ENCODE measurements at regions not wholly inside any gene's neighbourhood (a gene's known extent, or its start where the extent isn't known, plus 50 kb on each side); places are given as distances from the start of the nearest gene placed in this dataset.

DNA sequence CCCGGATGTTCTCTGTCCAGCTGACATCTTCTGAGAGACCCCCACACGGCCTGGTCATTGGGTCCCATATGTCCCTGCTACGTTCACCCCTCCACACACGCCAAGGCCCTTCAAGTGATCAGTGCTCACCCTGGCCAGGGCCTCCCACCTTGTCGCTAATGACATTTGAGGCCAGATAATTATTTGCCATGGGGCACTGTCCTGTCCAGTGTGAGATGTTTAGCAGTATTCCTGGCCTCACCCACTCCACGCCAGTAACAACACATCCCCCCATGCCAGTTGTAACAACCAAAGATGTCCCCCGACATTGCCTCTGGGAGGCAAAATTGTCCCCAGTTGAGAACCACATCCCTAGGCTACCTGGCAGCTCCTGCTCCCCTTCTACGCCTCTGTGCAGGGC, 49.9 kb upstream of the NANOS1 start:
- TF ChIP-seq, protein P1, sequence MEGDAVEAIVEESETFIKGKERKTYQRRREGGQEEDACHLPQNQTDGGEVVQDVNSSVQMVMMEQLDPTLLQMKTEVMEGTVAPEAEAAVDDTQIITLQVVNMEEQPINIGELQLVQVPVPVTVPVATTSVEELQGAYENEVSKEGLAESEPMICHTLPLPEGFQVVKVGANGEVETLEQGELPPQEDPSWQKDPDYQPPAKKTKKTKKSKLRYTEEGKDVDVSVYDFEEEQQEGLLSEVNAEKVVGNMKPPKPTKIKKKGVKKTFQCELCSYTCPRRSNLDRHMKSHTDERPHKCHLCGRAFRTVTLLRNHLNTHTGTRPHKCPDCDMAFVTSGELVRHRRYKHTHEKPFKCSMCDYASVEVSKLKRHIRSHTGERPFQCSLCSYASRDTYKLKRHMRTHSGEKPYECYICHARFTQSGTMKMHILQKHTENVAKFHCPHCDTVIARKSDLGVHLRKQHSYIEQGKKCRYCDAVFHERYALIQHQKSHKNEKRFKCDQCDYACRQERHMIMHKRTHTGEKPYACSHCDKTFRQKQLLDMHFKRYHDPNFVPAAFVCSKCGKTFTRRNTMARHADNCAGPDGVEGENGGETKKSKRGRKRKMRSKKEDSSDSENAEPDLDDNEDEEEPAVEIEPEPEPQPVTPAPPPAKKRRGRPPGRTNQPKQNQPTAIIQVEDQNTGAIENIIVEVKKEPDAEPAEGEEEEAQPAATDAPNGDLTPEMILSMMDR (IDR thresholded peaks at IDR 0.05; ENCODE audit: low read depth, low read length, missing input control), result no peak
- TF ChIP-seq JUND (IDR thresholded peaks at IDR 0.05) (no peak), ZBTB33 (IDR thresholded peaks at IDR 0.05) (no peak)
- TF ChIP-seq, protein P2, sequence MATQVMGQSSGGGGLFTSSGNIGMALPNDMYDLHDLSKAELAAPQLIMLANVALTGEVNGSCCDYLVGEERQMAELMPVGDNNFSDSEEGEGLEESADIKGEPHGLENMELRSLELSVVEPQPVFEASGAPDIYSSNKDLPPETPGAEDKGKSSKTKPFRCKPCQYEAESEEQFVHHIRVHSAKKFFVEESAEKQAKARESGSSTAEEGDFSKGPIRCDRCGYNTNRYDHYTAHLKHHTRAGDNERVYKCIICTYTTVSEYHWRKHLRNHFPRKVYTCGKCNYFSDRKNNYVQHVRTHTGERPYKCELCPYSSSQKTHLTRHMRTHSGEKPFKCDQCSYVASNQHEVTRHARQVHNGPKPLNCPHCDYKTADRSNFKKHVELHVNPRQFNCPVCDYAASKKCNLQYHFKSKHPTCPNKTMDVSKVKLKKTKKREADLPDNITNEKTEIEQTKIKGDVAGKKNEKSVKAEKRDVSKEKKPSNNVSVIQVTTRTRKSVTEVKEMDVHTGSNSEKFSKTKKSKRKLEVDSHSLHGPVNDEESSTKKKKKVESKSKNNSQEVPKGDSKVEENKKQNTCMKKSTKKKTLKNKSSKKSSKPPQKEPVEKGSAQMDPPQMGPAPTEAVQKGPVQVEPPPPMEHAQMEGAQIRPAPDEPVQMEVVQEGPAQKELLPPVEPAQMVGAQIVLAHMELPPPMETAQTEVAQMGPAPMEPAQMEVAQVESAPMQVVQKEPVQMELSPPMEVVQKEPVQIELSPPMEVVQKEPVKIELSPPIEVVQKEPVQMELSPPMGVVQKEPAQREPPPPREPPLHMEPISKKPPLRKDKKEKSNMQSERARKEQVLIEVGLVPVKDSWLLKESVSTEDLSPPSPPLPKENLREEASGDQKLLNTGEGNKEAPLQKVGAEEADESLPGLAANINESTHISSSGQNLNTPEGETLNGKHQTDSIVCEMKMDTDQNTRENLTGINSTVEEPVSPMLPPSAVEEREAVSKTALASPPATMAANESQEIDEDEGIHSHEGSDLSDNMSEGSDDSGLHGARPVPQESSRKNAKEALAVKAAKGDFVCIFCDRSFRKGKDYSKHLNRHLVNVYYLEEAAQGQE (IDR thresholded peaks at IDR 0.05), result no peak
